CD1c-positive myeloid dendritic cell (primary cell): ENCODE measurements at regions not wholly inside any gene's neighbourhood (a gene's known extent, or its start where the extent isn't known, plus 50 kb on each side); places are given as distances from the start of the nearest gene placed in this dataset.
"Not testable (repeated sequence)": the region's sequence is repeated elsewhere in the genome, so short reads cannot be mapped to it uniquely, and the experiment has no call there.

Source experiments
- DNase-seq: peaks from one replicate; pipeline ENCODE4 v3.0.0-alpha.2; 2016; ENCODE audit errors: extremely low spot score

- peak; percentile 92 for DNase-seq
These were observed 473.1 kb downstream of the TMEM121 start for GRCh38 chr14:105999361-106000028.

- peak; percentile 18 for DNase-seq
These were observed 473.7 kb downstream of the TMEM121 start for GRCh38 chr14:106000029-106000511.

GRCh38 chr14:106001277-106001676 is 474.9 kb downstream of the TMEM121 start:
- DNase-seq, result not testable (repeated sequence)

- DNase-seq, result no peak
These were observed 477.0 kb downstream of the TMEM121 start for GRCh38 chr14:106003351-106003750.

DNA sequence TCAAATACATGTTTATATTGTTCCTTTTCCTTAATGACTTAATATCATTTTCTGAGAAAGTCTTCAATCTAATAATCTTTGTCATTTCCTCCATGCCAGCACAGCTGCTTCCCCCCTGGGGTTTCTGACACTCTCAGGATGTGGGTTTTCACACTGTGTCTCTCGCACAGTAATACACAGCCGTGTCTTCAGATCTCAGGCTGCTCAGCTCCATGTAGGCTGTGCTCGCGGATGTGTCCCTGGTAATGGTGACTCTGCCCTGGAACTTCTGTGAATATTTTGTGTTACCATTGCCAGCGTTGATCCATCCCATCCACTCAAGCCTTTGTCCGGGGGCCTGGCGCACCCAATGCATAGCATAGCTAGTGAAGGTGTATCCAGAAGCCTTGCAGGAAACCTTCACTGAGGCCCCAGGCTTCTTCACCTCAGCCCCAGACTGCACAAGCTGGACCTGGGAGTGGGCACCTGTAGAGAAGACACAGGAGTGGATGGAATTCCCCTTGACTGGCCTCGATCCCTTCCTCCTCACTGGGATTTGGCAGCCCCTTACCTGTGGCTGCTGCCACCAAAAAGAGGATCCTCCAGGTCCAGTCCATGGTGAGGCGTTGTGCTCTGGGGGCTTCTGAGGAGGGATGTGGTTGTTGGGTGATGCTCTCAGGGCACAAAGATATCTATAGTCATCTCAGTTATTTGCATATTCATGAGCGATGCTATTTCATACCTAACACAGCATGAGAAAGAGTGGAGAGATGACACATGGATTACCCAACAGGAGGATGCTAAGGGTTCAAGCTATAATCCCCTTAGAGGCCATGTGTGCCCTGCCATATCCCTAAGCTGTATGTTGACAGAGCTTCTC is 478.8 kb downstream of the TMEM121 start:
- DNase-seq, result peak; percentile 22

DNA sequence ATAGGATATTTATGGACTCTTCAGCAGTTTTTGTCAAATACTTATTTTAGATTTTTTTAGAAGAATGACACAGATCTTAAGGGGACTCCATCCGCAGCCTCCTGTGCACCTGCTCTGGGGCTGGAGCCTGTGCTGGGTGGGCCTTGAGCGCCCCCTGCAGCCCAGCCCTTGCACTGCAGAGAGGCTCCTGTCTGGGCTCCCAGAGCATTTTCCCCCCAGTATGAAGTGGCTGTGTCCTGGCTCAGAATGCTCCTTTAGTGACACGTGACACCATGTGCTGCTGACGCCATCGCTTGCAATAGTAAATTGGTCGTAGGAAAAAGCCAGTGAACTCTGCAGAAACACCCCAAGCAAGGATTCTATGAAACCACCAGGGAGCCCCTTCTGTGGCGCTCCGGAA is 479.7 kb downstream of the TMEM121 start:
- peak; percentile 43 for DNase-seq

DNA sequence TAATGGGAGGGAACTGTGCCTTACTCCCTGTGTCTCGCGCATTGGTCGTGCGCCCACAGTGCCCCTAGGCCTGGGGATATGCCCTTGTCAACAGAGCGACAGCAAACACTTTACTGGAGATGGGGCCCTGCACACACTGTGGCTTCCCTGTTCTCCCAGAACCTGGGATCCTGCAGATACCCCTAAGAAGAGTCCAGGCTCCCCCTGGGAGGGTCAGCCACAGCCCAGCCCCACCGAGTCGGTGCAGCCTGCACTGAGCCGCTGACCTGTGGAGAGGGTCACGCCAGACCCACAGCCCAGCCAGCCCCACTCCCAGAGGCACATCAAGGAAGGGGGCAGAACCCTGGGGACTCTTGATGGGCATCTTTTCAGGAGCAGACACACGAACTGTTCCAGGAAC is 480.3 kb downstream of the TMEM121 start:
- DNase-seq, result not testable (repeated sequence)

- DNase-seq, result no peak
These were observed 484.4 kb downstream of the TMEM121 start for GRCh38 chr14:106010783-106011182.

DNA sequence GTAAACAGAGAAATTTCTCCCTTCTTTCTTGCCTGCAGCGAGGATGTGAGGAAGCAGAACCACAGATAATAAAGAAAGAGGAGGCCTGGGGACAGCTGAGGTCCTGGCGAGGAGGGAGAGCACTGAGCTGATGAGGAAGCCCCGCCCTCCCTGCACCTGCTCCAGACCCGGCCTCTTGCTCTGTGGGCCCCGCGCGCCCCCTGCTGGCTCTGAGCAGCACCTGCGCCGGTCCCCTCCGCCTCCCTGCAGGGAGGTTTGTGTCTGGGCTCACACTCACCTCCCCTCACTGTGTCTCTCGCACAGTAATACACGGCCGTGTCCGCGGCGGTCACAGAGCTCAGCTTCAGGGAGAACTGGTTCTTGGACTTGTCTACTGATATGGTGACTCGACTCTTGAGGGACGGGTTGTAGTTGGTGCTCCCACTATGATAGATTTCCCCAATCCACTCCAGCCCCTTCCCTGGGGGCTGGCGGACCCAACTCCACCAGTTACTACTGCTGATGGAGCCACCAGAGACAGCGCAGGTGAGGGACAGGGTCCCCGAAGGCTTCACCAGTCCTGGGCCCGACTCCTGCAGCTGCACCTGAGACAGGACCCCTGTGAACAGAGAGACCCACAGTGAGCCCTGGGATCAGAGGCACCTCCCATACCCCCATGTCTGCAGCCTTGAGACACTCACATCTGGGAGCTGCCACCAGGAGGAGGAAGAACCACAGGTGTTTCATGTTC is 485.4 kb downstream of the TMEM121 start:
- DNase-seq, result peak; percentile 68

- not testable (repeated sequence) for DNase-seq
These were observed 486.0 kb downstream of the TMEM121 start for GRCh38 chr14:106012361-106012725.

- DNase-seq, result no peak
These were observed 487.5 kb downstream of the TMEM121 start for GRCh38 chr14:106013879-106014376.

DNA sequence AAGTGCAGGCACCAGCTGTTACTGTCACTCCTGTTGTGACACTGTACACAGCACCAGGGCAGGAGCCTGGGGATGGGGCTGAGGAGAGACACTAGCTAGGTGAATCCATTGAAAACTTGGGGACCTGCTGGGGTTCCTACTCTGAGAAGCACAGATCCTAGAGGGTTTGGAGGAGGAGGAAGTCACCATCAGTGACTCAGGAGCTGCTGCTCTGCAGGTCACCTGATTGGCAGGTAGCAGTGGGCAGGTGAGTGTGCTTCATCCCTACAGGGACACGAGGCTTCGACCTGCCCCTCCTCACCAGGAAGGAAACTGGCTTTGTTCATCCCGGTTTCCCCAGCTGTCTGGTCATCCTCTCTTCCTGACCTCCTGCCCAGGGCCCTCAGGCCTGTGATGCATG is 491.6 kb downstream of the TMEM121 start:
- not testable (repeated sequence) for DNase-seq

GRCh38 chr14:106021832-106022231 is 495.4 kb downstream of the TMEM121 start:
- DNase-seq, result no peak

- not testable (repeated sequence) for DNase-seq
These were observed 496.3 kb downstream of the TMEM121 start for GRCh38 chr14:106022648-106023047.

GRCh38 chr14:106023411-106023810 is 497.0 kb downstream of the TMEM121 start:
- no peak for DNase-seq

DNA sequence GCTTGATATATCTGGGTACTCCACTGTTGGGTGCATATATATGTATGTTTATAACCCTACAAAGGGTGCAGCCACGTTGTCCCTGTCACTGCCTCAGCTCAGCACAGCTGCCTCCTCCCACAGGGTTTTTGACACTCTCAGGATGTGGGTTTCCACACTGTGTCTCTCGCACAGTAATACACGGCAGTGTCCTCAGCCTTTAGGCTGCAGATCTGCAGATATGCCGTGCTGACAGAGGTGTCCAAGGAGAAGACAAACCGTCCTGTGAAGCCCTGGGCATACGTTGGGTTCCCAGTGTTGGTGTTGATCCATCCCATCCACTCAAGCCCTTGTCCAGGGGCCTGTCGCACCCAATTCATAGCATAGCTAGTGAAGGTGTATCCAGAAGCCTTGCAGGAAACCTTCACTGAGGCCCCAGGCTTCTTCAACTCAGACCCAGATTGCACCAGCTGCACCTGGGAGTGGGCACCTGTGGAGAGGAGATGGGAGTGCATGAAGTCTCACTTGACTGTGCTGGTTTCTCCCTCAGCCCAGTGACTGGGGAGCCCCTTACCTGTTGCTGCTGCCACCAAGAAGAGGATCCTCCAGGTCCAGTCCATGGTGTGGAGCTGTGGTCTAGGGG is 498.7 kb downstream of the TMEM121 start:
- DNase-seq, result no peak

GRCh38 chr14:106026026-106026425 is 499.6 kb downstream of the TMEM121 start:
- no peak for DNase-seq

GRCh38 chr14:106027759-106028158 is 501.4 kb downstream of the TMEM121 start:
- not testable (repeated sequence) for DNase-seq

GRCh38 chr14:106029959-106030358 is 503.6 kb downstream of the TMEM121 start:
- no peak for DNase-seq

GRCh38 chr14:106037380-106037779 is 511.0 kb downstream of the TMEM121 start:
- no peak for DNase-seq

DNA sequence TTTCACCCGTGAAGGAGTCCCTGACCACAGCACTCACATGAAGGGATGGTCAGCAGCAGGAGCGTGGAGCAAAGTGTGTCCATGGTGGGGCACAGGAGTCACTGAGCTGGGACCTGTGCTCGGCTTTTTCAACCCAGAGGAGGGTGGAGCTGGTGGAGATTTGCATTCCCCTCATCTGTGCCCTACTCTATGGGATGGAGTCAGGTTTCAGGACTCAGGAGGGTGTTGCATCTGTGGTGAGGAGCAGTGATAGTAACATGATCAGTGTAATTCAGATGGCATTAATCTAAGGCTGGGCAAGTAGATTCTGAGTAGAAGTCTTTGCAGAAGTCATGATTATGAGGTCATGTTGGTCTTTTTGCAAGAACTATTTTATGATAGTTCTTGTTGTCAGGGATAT is 511.9 kb downstream of the TMEM121 start:
- no peak for DNase-seq

- DNase-seq, result peak; percentile 24
These were observed 513.0 kb downstream of the TMEM121 start for GRCh38 chr14:106039400-106039799.
